ENCODE measurements at regions not wholly inside any gene's neighbourhood (a gene's known extent, or its start where the extent isn't known, plus 50 kb on each side); places are given as distances from the start of the nearest gene placed in this dataset.

DNA sequence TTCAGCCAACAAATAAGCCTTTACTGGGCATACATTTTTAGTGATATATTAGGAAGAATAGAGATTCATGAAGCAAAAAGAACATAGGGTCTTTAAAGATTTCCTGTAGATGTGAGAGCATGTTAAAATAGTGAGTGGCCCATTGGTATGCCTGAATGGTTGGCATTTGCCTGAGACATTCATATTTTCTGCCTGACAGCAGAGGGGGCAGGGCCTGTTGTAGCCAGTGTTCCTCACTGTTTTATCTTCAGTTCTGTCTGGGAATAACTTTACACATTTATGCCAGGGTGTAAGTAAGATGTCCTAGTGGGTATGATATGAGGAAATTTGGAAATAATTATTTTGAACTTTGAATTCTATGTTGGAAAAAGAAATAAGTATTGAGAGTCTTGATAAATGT is 704.7 kb upstream of the ARPP21 start:
- Histone ChIP-seq H3K9me3 (no peaks in the 10 kb centered on the region), H3K27me3 (replicated peaks; ENCODE audit: control insufficient read depth, insufficient read depth, low read length) (no peaks in the 10 kb centered on the region), H3K36me3 (ENCODE audit: control insufficient read depth, insufficient read depth, low read length) (no peaks in the 10 kb centered on the region), H3K4me1 (no peaks in the 10 kb centered on the region), H3K4me3 (ENCODE audit: low read depth, low read length) (no peak overlapping the region)
- H3K4me3 Mint-ChIP-seq (ENCODE audit: unreplicated experiment), result no peak overlapping the region
- H3K4me1 Mint-ChIP-seq (ENCODE audit: low read depth, unreplicated experiment), result no peaks in the 10 kb centered on the region
- no peaks in the 10 kb centered on the region for H3K9me3 Mint-ChIP-seq (ENCODE audit: unreplicated experiment)
- CTCF ChIA-PET, result no interaction called here
- TF ChIP-seq, protein P1, sequence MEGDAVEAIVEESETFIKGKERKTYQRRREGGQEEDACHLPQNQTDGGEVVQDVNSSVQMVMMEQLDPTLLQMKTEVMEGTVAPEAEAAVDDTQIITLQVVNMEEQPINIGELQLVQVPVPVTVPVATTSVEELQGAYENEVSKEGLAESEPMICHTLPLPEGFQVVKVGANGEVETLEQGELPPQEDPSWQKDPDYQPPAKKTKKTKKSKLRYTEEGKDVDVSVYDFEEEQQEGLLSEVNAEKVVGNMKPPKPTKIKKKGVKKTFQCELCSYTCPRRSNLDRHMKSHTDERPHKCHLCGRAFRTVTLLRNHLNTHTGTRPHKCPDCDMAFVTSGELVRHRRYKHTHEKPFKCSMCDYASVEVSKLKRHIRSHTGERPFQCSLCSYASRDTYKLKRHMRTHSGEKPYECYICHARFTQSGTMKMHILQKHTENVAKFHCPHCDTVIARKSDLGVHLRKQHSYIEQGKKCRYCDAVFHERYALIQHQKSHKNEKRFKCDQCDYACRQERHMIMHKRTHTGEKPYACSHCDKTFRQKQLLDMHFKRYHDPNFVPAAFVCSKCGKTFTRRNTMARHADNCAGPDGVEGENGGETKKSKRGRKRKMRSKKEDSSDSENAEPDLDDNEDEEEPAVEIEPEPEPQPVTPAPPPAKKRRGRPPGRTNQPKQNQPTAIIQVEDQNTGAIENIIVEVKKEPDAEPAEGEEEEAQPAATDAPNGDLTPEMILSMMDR (IDR thresholded peaks at IDR 0.05; ENCODE audit: insufficient read depth in 1 of 2, low read depth in 1 of 2, low read length in 1 of 2, severe bottlenecking in 1 of 2, unreplicated experiment in 1 of 2), result no peak
- POLR2A ChIA-PET, result no interaction called here
- no peaks in the 10 kb centered on the region for H3K36me3 Mint-ChIP-seq (ENCODE audit: insufficient read depth, unreplicated experiment)
- DNase-seq, result no peak
- no peaks in the 10 kb centered on the region for H3K27me3 Mint-ChIP-seq (ENCODE audit: insufficient read depth, unreplicated experiment)
- no TSS peak for BruUV-seq (replicated peaks)
- H3K27ac Mint-ChIP-seq (ENCODE audit: unreplicated experiment), result no peak overlapping the region
- intact Hi-C loops (cut with micrococcal nuclease; ENCODE audit: unreplicated experiment), result no loop called here

- Histone ChIP-seq H3K4me1 (no peaks in the 10 kb centered on the region), H3K27me3 (replicated peaks; ENCODE audit: control insufficient read depth, insufficient read depth, low read length) (no peaks in the 10 kb centered on the region), H3K36me3 (ENCODE audit: control insufficient read depth, insufficient read depth, low read length) (no peaks in the 10 kb centered on the region), H3K9me3 (no peaks in the 10 kb centered on the region), H3K4me3 (ENCODE audit: low read depth, low read length) (no peak overlapping the region)
- no peak overlapping the region for H3K27ac Mint-ChIP-seq (ENCODE audit: unreplicated experiment)
- H3K27me3 Mint-ChIP-seq (ENCODE audit: insufficient read depth, unreplicated experiment), result no peaks in the 10 kb centered on the region
- DNase-seq, result no peak
- intact Hi-C loops (cut with micrococcal nuclease; ENCODE audit: unreplicated experiment), result no loop called here
- no peaks in the 10 kb centered on the region for H3K9me3 Mint-ChIP-seq (ENCODE audit: unreplicated experiment)
- ChIA-PET CTCF (no interaction called here), POLR2A (no interaction called here)
- no TSS peak for BruUV-seq (replicated peaks)
- no peaks in the 10 kb centered on the region for H3K4me1 Mint-ChIP-seq (ENCODE audit: low read depth, unreplicated experiment)
- no peak overlapping the region for H3K4me3 Mint-ChIP-seq (ENCODE audit: unreplicated experiment)
- TF ChIP-seq, protein P1 (IDR thresholded peaks at IDR 0.05; ENCODE audit: insufficient read depth in 1 of 2, low read depth in 1 of 2, low read length in 1 of 2, severe bottlenecking in 1 of 2, unreplicated experiment in 1 of 2), result no peak
- H3K36me3 Mint-ChIP-seq (ENCODE audit: insufficient read depth, unreplicated experiment), result no peaks in the 10 kb centered on the region
Observed at GRCh38 chr3:34938784-34939183, 700.5 kb upstream of the ARPP21 start.

- Histone ChIP-seq H3K36me3 (ENCODE audit: control insufficient read depth, insufficient read depth, low read length) (no peaks in the 10 kb centered on the region), H3K27me3 (replicated peaks; ENCODE audit: control insufficient read depth, insufficient read depth, low read length) (no peaks in the 10 kb centered on the region), H3K4me3 (ENCODE audit: low read depth, low read length) (no peak overlapping the region), H3K9me3 (no peaks in the 10 kb centered on the region; the same call in 1 of the 2 replicates), H3K4me1 (no peaks in the 10 kb centered on the region)
- ChIA-PET POLR2A (no interaction called here), CTCF (no interaction called here)
- H3K9me3 Mint-ChIP-seq (ENCODE audit: unreplicated experiment), result no peaks in the 10 kb centered on the region
- DNase-seq, result no peak
- TF ChIP-seq, protein P1 (IDR thresholded peaks at IDR 0.05; ENCODE audit: insufficient read depth in 1 of 2, low read depth in 1 of 2, low read length in 1 of 2, severe bottlenecking in 1 of 2, unreplicated experiment in 1 of 2), result no peak
- no TSS peak for BruUV-seq (replicated peaks)
- no peak overlapping the region for H3K4me3 Mint-ChIP-seq (ENCODE audit: unreplicated experiment)
- H3K27ac Mint-ChIP-seq (ENCODE audit: unreplicated experiment), result no peak overlapping the region
- H3K4me1 Mint-ChIP-seq (ENCODE audit: low read depth, unreplicated experiment), result no peaks in the 10 kb centered on the region
- H3K27me3 Mint-ChIP-seq (ENCODE audit: insufficient read depth, unreplicated experiment), result no peaks in the 10 kb centered on the region
- intact Hi-C loops (cut with micrococcal nuclease; ENCODE audit: unreplicated experiment), result no loop called here
- H3K36me3 Mint-ChIP-seq (ENCODE audit: insufficient read depth, unreplicated experiment), result no peaks in the 10 kb centered on the region
Observed at GRCh38 chr3:34942256-34942655, 697.1 kb upstream of the ARPP21 start.

All from Caco-2 (cell line).